BE2C (cell line): ENCODE measurements at regions not wholly inside any gene's neighbourhood (a gene's known extent, or its start where the extent isn't known, plus 50 kb on each side); places are given as distances from the start of the nearest gene placed in this dataset.
"Not testable (repeated sequence)": the region's sequence is repeated elsewhere in the genome, so short reads cannot be mapped to it uniquely, and the experiment has no call there.

ENCODE experiments used
- DNase-seq: peaks from one replicate; pipeline ENCODE4 v3.0.0-alpha.2; 2020
- H3K27me3 ChIP-seq: fragments of 250-450 bp; sonication (Bioruptor Pico); 2 replicates; pipeline ENCODE4 v1.5.1; 2020; ENCODE audit warnings: mild to moderate bottlenecking
- H3K36me3 ChIP-seq: fragments of 250-450 bp; sonication (Bioruptor Pico); 2 replicates; pipeline ENCODE4 v1.5.1; 2020; ENCODE audit warnings: mild to moderate bottlenecking
- H3K4me1 ChIP-seq: fragments of 250-450 bp; sonication (Bioruptor Pico); 2 replicates; pipeline ENCODE4 v1.5.1; 2020
- H3K4me3 ChIP-seq: 2 replicates; pipeline ENCODE4 v1.5.1; 2011; ENCODE audit warnings: low read depth, low read length
- H3K9me3 ChIP-seq: fragments of 250-450 bp; sonication (Bioruptor Pico); 2 replicates; pipeline ENCODE4 v1.5.1; 2020
- CTCF ChIP-seq: IDR thresholded peaks from 2 replicates; pipeline ENCODE4 v1.5.1; 2012; ENCODE audit warnings: mild to moderate bottlenecking, low read depth, low read length

DNA sequence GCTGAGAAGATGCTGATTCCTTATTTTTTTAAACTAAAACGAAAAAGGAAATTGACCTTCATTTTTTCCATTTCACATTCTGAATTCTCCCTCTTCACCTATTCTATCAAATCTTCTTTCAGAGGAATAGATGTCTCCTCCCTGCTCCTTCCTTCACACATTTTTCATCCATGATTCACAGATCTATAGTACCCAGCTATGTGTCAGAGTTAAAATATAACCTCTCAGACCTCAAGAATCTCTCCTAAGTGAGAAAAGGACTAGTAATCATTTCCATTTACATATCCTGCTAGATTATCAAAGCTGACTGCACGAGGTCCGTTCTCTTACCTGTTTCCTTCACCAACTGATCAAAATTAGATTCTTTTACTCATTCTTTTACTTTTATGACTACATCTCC is 1297.6 kb upstream of the ALCAM start:
- TF ChIP-seq CTCF, result no peak
- Histone ChIP-seq H3K4me3 (no peak overlapping the region), H3K4me1 (no peaks in the 10 kb centered on the region), H3K36me3 (no peaks in the 10 kb centered on the region), H3K9me3 (no peaks in the 10 kb centered on the region; the same call in 1 of the 2 replicates), H3K27me3 (no peaks in the 10 kb centered on the region)
- DNase-seq, result no peak

DNA sequence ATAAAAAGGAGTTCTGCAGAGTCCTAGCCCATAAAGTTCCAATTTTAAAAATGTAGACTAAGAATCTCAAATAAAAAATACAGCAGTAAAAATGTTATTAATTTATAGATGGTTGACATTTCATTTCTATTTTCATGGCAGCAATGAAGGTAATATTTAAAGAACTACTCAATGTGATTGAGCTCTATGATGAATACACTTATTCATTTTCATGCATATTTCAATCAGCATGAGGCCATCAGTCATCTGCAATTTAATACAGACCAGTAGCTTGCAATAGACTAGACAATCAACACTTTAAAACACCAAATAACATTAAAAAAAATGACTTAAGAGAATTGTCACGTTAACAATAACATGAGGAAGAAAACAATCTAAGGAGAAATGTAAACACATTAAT is 1295.8 kb upstream of the ALCAM start:
- no peak for DNase-seq
- H3K9me3 ChIP-seq, result no peaks in the 10 kb centered on the region; the same call in 1 of the 2 replicates
- TF ChIP-seq CTCF, result no peak
- H3K27me3 ChIP-seq, result no peaks in the 10 kb centered on the region
- no peaks in the 10 kb centered on the region for H3K36me3 ChIP-seq
- no peaks in the 10 kb centered on the region for H3K4me1 ChIP-seq
- H3K4me3 ChIP-seq, result no peak overlapping the region

DNA sequence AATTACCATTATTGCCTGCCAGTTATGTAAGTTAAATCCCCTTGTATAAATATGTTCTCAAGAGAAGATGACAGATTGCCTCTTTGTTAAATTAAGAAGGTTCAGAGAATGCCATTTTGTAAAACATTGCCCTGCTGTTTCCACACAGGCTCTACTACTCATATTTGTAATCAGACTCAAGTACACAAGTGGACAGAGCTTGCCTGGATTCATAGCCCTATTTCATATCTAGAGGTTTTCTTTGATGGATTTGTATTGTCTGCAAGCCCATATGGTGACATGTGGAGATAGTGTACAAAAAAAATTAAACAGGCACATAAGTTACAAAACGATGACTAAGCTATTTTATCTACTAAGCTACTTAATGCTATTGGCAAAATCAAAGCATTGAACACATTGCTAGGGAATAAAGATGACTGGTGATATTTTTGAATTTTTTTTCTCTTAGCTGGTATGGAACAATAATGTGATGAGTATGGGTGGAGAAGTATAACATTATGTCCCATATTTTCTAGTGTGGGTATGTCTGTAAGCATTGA is 1286.6 kb upstream of the ALCAM start:
- no peaks in the 10 kb centered on the region for H3K9me3 ChIP-seq
- no peak for DNase-seq
- no peak for TF ChIP-seq CTCF
- H3K27me3 ChIP-seq, result no peaks in the 10 kb centered on the region
- peaks cover 7% of the 10 kb centered on the region; the same call in 1 of the 2 replicates for H3K4me1 ChIP-seq
- H3K36me3 ChIP-seq, result no peaks in the 10 kb centered on the region
- no peak overlapping the region for H3K4me3 ChIP-seq

- Histone ChIP-seq H3K9me3 (no peaks in the 10 kb centered on the region), H3K4me1 (no peaks in the 10 kb centered on the region), H3K4me3 (no peak overlapping the region), H3K27me3 (no peaks in the 10 kb centered on the region), H3K36me3 (no peaks in the 10 kb centered on the region)
- no peak for DNase-seq
- no peak for TF ChIP-seq CTCF
Measured at GRCh38 chr3:104088738-104089137, 1278.0 kb upstream of the ALCAM start.

DNA sequence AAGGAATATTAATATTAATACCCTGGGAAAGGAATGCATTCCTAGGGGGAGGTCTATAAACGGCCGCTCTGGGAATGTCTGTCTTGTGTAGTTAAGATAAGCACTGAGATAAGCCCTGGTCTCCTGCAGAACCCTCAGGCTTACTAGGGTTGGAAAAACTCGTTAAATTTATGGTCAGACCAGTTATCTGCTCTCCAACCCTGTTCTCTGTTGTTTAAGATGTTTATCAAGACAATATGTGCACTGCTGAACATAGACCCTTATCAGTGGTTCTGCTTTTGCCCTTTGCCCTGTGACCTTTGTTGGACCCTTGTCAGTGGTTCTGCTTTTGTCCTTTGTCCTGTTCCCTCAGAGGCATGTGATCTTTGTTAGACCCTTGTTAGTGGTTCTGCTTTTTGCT is 1276.7 kb upstream of the ALCAM start:
- not testable (repeated sequence) for H3K4me1 ChIP-seq, H3K36me3 ChIP-seq, H3K9me3 ChIP-seq, DNase-seq, H3K4me3 ChIP-seq, H3K27me3 ChIP-seq

DNA sequence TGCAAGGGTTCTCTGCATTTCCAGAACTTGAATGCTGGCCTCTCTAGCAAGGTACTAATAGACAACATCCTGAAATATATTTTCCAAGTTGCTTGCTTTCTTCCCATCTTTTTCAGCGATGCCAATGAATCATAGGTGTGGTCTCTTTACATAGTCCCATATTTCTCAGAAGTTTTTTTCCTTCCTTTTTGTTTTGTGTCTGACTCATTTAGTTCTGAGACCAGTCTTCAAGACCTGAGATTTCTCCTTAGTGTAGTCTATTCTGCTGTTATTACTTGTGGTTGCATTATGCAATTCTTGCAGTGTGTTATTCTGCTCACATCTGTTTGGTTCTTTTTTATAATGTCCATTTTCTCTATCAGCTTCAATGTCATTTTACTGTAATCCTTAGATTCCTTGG is 1265.0 kb upstream of the ALCAM start:
- Histone ChIP-seq H3K27me3 (no peaks in the 10 kb centered on the region), H3K36me3 (no peaks in the 10 kb centered on the region; the same call in 1 of the 2 replicates), H3K4me1 (peaks cover 34% of the 10 kb centered on the region), H3K9me3 (no peaks in the 10 kb centered on the region), H3K4me3 (no peak overlapping the region)
- no peak for DNase-seq
- no peak for TF ChIP-seq CTCF

DNA sequence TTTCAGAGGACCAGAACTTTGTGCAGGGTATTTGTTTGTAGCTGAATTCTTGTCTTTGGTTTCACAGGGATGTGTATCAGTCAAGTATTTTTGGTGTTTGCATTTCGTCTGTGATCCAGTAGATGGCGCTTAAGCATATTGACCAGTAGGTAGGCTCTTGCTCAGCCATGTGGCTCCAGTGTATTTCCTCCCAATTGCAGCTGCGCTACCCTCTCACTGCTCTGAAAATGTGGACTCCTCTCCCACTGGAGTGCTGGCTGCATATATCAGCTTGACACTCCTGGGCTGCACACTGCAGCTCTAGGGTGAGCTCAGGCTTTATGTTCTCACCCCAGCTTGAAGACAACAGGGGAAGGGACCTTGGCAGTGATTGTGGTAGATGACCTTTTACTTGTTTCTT is 1264.3 kb upstream of the ALCAM start:
- DNase-seq, result peak; percentile 75
- Histone ChIP-seq H3K4me1 (peaks cover 38% of the 10 kb centered on the region), H3K9me3 (no peaks in the 10 kb centered on the region), H3K36me3 (no peaks in the 10 kb centered on the region; the same call in 1 of the 2 replicates), H3K27me3 (no peaks in the 10 kb centered on the region), H3K4me3 (no peak overlapping the region)
- TF ChIP-seq CTCF, result peak; percentile 90
